ENCODE measurements at regions not wholly inside any gene's neighbourhood (a gene's known extent, or its start where the extent isn't known, plus 50 kb on each side); places are given as distances from the start of the nearest gene placed in this dataset.

GRCh38 chr2:57190007-57190406 lies 856.6 kb upstream of the VRK2 start:
- Histone ChIP-seq H3K4me1 (ENCODE audit: control insufficient read depth, extremely low read depth, insufficient read depth, low read length) (no peaks in the 10 kb centered on the region), H3K27me3 (ENCODE audit: control insufficient read depth in 2 of 2, insufficient read depth in 2 of 2, low read length in 2 of 2) (no peaks in the 10 kb centered on the region), H2AFZ (ENCODE audit: low read depth, low read length) (peak overlapping the region; percentile 61), H3K79me2 (ENCODE audit: control insufficient read depth, insufficient read depth, low read length) (no peaks in the 10 kb centered on the region), H3K9ac (replicated peaks; ENCODE audit: extremely low read depth, insufficient read depth, low read length) (no peak overlapping the region), H3K4me2 (ENCODE audit: insufficient read depth, low read length) (no peak overlapping the region), H3K27ac (ENCODE audit: insufficient read depth, low read depth, low read length) (no peak overlapping the region), H4K20me1 (replicated peaks; ENCODE audit: control insufficient read depth, extremely low read depth, insufficient read depth, low read length) (no peaks in the 10 kb centered on the region), H3K36me3 (ENCODE audit: control insufficient read depth in 2 of 2, extremely low read depth in 1 of 2, insufficient read depth in 2 of 2, low read length in 2 of 2) (no peaks in the 10 kb centered on the region), H3K9me1 (replicated peaks; ENCODE audit: control insufficient read depth, extremely low read depth, insufficient read depth, low read length) (no peaks in the 10 kb centered on the region), H3K4me3 (replicated peaks in 1 of 3; ENCODE audit: insufficient read depth in 1 of 3, low read depth in 1 of 3, low read length in 3 of 3) (no peak overlapping the region), H3K9me3 (replicated peaks; ENCODE audit: control insufficient read depth, insufficient read depth, low read length) (no peaks in the 10 kb centered on the region)
- dilution Hi-C loops (cut with MboI; ENCODE audit: extremely low pct_ligation_motif_present, low sequenced_read_pairs) (no loop called here), intact Hi-C loops (cut with micrococcal nuclease) (no loop called here)
- TF ChIP-seq POLR2AphosphoS5 (IDR thresholded peaks at IDR 0.05; ENCODE audit: insufficient read depth, low read depth, low read length), result no peak
- TF ChIP-seq POLR2A (IDR thresholded peaks at IDR 0.05; ENCODE audit: low read depth, low read length), result no peak
- no peak for TF ChIP-seq CTCF (IDR thresholded peaks at IDR 0.05; ENCODE audit: extremely low read depth in 1 of 2, insufficient read depth in 1 of 2, low read depth in 1 of 2, low read length in 2 of 2)
- no peak for TF ChIP-seq FOS (IDR thresholded peaks at IDR 0.05; ENCODE audit: borderline replicate concordance, insufficient read depth, low read length)
- TF ChIP-seq JUN (IDR thresholded peaks at IDR 0.05; ENCODE audit: borderline replicate concordance, insufficient read depth, insufficient read length, low read depth), result no peak
- TF ChIP-seq MYC (IDR thresholded peaks at IDR 0.05; ENCODE audit: low read depth, low read length), result no peak
- TF ChIP-seq GATA2 (IDR thresholded peaks at IDR 0.05; ENCODE audit: insufficient read depth, insufficient read length, low read depth, low read length), result no peak
- TF ChIP-seq EZH2 (IDR thresholded peaks at IDR 0.05; ENCODE audit: borderline replicate concordance, low read depth, low read length, severe bottlenecking), result no peak
- no peak for TF ChIP-seq MAX (IDR thresholded peaks at IDR 0.05; ENCODE audit: insufficient read depth, insufficient read length)
- FAIRE-seq (no peak), DNase-seq (ENCODE audit: low read depth, low spot score) (no peak)
- ChIA-PET CTCF (no interaction called here), POLR2A (no interaction called here)
- no TSS peak for BruUV-seq (replicated peaks)

Data from endothelial cell of umbilical vein (primary cell).